Effector memory CD8-positive, alpha-beta T cell (primary cell): ENCODE measurements at regions not wholly inside any gene's neighbourhood (a gene's known extent, or its start where the extent isn't known, plus 50 kb on each side); places are given as distances from the start of the nearest gene placed in this dataset.

Experiments used
- ATAC-seq: fragments of 150-1000 bp; cut with Tn5 transposase; replicated peaks from 2 replicates; pipeline ENCODE4 v1.10.0; 2021; ENCODE audit warnings: mild to moderate bottlenecking, moderate library complexity
- DNase-seq, 3 experiments: peaks; one replicate each; pipeline ENCODE4 v3.0.0; 2021
- H3K27ac Mint-ChIP-seq, 2 donors: one replicate each; pipeline ENCODE4 v1.8.0; 2022; ENCODE audit warnings: mild to moderate bottlenecking in 2 of 2, mixed read lengths in 2 of 2, moderate library complexity in 2 of 2
- H3K27me3 Mint-ChIP-seq, 2 donors: one replicate each; pipeline ENCODE4 v1.8.0; 2022; ENCODE audit warnings: mixed read lengths in 2 of 2
- H3K36me3 Mint-ChIP-seq: one replicate; pipeline ENCODE4 v1.8.0; 2022; ENCODE audit warnings: mild to moderate bottlenecking, moderate library complexity, mixed read lengths; ENCODE audit not compliant: insufficient read depth
- H3K4me1 Mint-ChIP-seq, 2 donors: one replicate each; pipeline ENCODE4 v1.8.0; 2022; ENCODE audit warnings: low read depth in 2 of 2, mixed read lengths in 2 of 2
- H3K4me3 Mint-ChIP-seq, 2 donors: one replicate each; pipeline ENCODE4 v1.8.0; 2022; ENCODE audit warnings: mild to moderate bottlenecking in 2 of 2, mixed read lengths in 2 of 2, moderate library complexity in 2 of 2
- H3K9me3 Mint-ChIP-seq, 2 donors: one replicate each; pipeline ENCODE4 v1.8.0; 2022; ENCODE audit warnings: mixed read lengths in 2 of 2

DNA sequence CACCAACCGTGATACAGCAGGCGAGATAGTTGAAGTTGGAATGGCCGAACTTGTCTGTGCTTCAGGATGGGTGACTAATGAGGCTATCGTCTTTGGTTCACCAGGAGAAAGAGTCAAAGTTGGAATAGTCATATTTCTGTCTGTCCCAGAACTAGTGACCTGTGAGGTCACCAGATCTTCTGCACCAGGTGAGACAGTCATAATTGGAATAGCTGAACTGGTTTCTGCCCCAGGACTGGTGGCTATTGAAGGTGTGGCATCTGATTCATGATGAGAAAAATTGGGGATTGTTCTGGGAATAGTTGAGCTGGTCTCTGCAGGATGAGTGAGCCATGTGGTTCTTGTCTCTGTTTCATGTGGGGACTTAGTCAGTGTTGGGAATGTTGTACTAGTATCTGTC, 71.6 kb downstream of the MUC16 start:
- no peaks in the 10 kb centered on the region for H3K4me1 Mint-ChIP-seq
- no peak overlapping the region for H3K4me3 Mint-ChIP-seq

More for the DNA sequence above, 71.6 kb downstream of the MUC16 start:
- Mint-ChIP-seq H3K27me3 (peaks cover 26 to 50% of the 10 kb centered on the region in 2 donors), H3K27ac (no peak overlapping the region), H3K36me3 (no peaks in the 10 kb centered on the region), H3K9me3 (peaks cover 11 to 26% of the 10 kb centered on the region in 2 donors)
- ATAC-seq, result no peak
- no peak for DNase-seq
